Common myeloid progenitor, CD34-positive (primary cell): ENCODE measurements at regions not wholly inside any gene's neighbourhood (a gene's known extent, or its start where the extent isn't known, plus 50 kb on each side); places are given as distances from the start of the nearest gene placed in this dataset.

Experiments used
- CTCF ChIA-PET: fragments of 350-600 bp; sonication (Branson Sonifier 250); formaldehyde crosslinking; loops from one replicate; lab custom pipeline; 2021; ENCODE audit warnings: antibody characterized with exemption; lab: Charles Lee
- POLR2A ChIA-PET: fragments of 350-600 bp; sonication (Branson Sonifier 250); formaldehyde crosslinking; loops from one replicate; lab custom pipeline; 2021; ENCODE audit warnings: antibody characterized with exemption; lab: Charles Lee
- DNase-seq, 3 donors: peaks; one replicate each; pipeline versions ENCODE4 v3.0.0 to v3.0.0-alpha.2; 2013
- H3K27ac ChIP-seq, 2 experiments: 1 replicate in 1 of 2; 2 replicates in 1 of 2; pipeline ENCODE4 v1.7.0; 2013; ENCODE audit warnings: inconsistent platforms in 2 of 2, low read length in 2 of 2, mild to moderate bottlenecking in 2 of 2, low read depth in 1 of 2, moderate library complexity in 1 of 2; ENCODE audit not compliant: severe bottlenecking in 2 of 2, insufficient read depth in 1 of 2, poor library complexity in 1 of 2
- H3K27me3 ChIP-seq, 5 experiments: replicated peaks in 2 of 5; 1 replicate in 3 of 5; 2 replicates in 2 of 5; pipeline versions ENCODE4 v1.6.1 to v1.7.0; 2013; ENCODE audit warnings: low read length in 4 of 5, mild to moderate bottlenecking in 2 of 5, moderate library complexity in 2 of 5, inconsistent platforms in 1 of 5; ENCODE audit not compliant: insufficient read depth in 5 of 5, control insufficient read depth in 4 of 5
- H3K36me3 ChIP-seq, 4 experiments: 1 replicate in 2 of 4; 2 replicates in 2 of 4; pipeline versions ENCODE4 v1.6.1 to v1.7.0; 2013; ENCODE audit warnings: low read length in 3 of 4, control low read depth in 1 of 4, mild to moderate bottlenecking in 1 of 4; ENCODE audit not compliant: control insufficient read depth in 4 of 4, insufficient read depth in 4 of 4
- H3K4me1 ChIP-seq, 4 experiments: 1 replicate in 3 of 4; 2 replicates in 1 of 4; pipeline versions ENCODE4 v1.6.1 to v1.7.1; 2013; ENCODE audit warnings: low read length in 3 of 4, mild to moderate bottlenecking in 3 of 4, control low read depth in 1 of 4, inconsistent platforms in 1 of 4, moderate library complexity in 1 of 4; ENCODE audit not compliant: control insufficient read depth in 4 of 4, insufficient read depth in 4 of 4; ENCODE audit errors: control extremely low read depth in 1 of 4
- H3K4me3 ChIP-seq, 7 experiments: 1 replicate in 4 of 7; 2 replicates in 3 of 7; pipeline versions ENCODE4 v1.5.1 to v1.7.0; 2013; ENCODE audit warnings: mild to moderate bottlenecking in 7 of 7, low read length in 6 of 7, moderate library complexity in 6 of 7, inconsistent platforms in 2 of 7, low read depth in 2 of 7, control low read depth in 1 of 7; ENCODE audit not compliant: insufficient read depth in 4 of 7, control insufficient read depth in 1 of 7; ENCODE audit errors: extremely low read depth in 1 of 7
- H3K9me3 ChIP-seq, 5 experiments: 1 replicate in 4 of 5; 2 replicates in 1 of 5; pipeline versions ENCODE4 v1.6.1 to v1.7.1; 2013; ENCODE audit warnings: low read length in 4 of 5, mild to moderate bottlenecking in 2 of 5, inconsistent platforms in 1 of 5, low read depth in 1 of 5, moderate library complexity in 1 of 5; ENCODE audit not compliant: control insufficient read depth in 4 of 5, insufficient read depth in 2 of 5; ENCODE audit errors: control extremely low read depth in 1 of 5
- WGBS: methylation state at CpG from one replicate; pipeline ENCODE4 v1.1.5; 2013; ENCODE audit not compliant: insufficient coverage; 5-methylcytosine and 5-hydroxymethylcytosine counted together

DNA sequence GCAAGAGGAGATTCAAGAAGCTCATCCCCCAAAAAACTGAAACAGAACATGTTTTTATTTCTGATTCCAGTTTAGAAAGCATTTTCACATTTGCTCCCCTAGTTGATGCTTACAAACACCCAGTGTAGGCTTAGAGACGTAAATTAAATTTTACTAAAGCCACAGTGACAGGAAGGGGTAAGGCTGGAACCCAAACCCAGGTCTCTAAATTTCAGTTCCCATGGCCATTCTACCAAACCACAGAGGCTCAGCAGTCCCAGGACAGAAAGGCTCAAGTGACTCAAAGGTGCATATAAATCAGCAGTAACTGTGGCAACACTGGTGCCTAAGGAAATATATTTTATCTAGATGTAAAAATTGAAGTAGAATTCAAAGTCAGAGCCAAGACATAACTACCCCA, 128.7 kb downstream of the CEP120 start:
- H3K27ac ChIP-seq, result no peak overlapping the region
- ChIA-PET POLR2A (no interaction called here), CTCF (no interaction called here)
- DNase-seq, result no peak
- H3K9me3 ChIP-seq, result peaks cover 0 to 4% (median 0%) of the 10 kb centered on the region in 5 experiments
- H3K27me3 ChIP-seq, result peaks cover 0 to 4% (median 0%) of the 10 kb centered on the region in 5 experiments
- H3K4me3 ChIP-seq, result no peak overlapping the region
- no peaks in the 10 kb centered on the region for H3K36me3 ChIP-seq
- no peaks in the 10 kb centered on the region for H3K4me1 ChIP-seq
- WGBS, result 70% methylated on average over 1 of the region's 1 CpG

GRCh38 chr5:123289210-123289609, 134.0 kb downstream of the CEP120 start:
- Histone ChIP-seq H3K9me3 (peaks cover 0 to 6% (median 0%) of the 10 kb centered on the region in 5 experiments), H3K36me3 (no peaks in the 10 kb centered on the region), H3K27ac (no peak overlapping the region), H3K27me3 (peaks cover 0 to 38% (median 14%) of the 10 kb centered on the region in 5 experiments), H3K4me3 (no peak overlapping the region), H3K4me1 (no peaks in the 10 kb centered on the region)
- CTCF ChIA-PET, result no interaction called here
- POLR2A ChIA-PET, result no interaction called here
- DNase-seq, result no peak

DNA sequence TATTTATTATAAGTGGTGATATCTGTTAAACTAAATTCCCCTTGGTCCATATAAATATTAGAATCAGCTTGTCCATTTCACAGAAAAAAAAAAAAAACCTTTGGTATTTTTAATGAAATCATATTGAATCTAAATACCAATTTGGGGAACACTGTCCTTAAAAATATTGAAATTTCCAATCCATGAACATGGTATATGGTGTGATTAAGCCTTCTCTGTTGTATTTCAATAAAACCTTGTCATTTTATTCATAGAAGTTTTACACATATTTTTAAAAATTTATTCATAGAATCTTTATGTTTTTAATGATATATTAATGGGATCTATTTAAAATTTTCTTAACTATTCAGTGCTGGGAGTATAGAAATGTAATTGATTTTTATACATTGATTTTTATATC, 135.3 kb downstream of the CEP120 start:
- Histone ChIP-seq H3K36me3 (no peaks in the 10 kb centered on the region), H3K27ac (no peak overlapping the region), H3K4me3 (no peak overlapping the region), H3K27me3 (peaks cover 2 to 43% (median 17%) of the 10 kb centered on the region in 5 experiments), H3K9me3 (peaks cover 0 to 6% (median 0%) of the 10 kb centered on the region in 5 experiments), H3K4me1 (no peaks in the 10 kb centered on the region)
- CTCF ChIA-PET, result interaction anchor here (0.6 kb wide), 1 partner anchor 376 kb away, joined by 3 read pairs; no protein-coding TSS in a partner anchor
- POLR2A ChIA-PET, result no interaction called here
- DNase-seq, result no peak

DNA sequence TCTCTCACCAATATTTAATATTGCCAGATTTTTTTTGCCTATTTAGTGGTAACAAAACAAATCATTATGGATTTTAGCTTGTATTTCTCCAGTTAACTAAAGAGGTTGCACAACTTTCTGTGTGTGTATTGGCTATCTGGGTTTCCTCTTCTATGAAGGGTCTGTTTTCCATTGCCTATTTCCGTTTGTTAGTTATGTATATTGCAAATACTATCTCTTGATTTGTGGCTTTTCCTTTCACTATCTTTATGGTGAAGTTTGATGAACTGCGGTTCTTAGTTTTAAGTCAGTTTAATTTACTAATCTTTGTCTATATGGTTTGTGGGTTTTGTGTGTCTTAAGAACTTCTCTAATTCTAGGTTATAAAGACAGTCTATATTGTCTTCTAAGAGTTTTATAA, 136.3 kb downstream of the CEP120 start:
- no CpG with 5 or more reads among the region's 2 CpGs for WGBS
- no peaks in the 10 kb centered on the region for H3K4me1 ChIP-seq
- peaks cover 2 to 43% (median 17%) of the 10 kb centered on the region in 5 experiments for H3K27me3 ChIP-seq
- ChIA-PET POLR2A (no interaction called here), CTCF (no interaction called here)
- H3K9me3 ChIP-seq, result peaks cover 0 to 6% (median 0%) of the 10 kb centered on the region in 5 experiments
- no peak overlapping the region for H3K4me3 ChIP-seq
- no peak overlapping the region for H3K27ac ChIP-seq
- no peaks in the 10 kb centered on the region for H3K36me3 ChIP-seq
- DNase-seq, result no peak

GRCh38 chr5:123285122-123286023, 137.8 kb downstream of the CEP120 start:
- CTCF ChIA-PET, result no interaction called here
- Histone ChIP-seq H3K27me3 (peaks cover 2 to 42% (median 17%) of the 10 kb centered on the region in 5 experiments), H3K36me3 (no peaks in the 10 kb centered on the region), H3K27ac (no peak overlapping the region), H3K4me3 (no peak overlapping the region), H3K4me1 (no peaks in the 10 kb centered on the region), H3K9me3 (peaks cover 0 to 6% (median 0%) of the 10 kb centered on the region in 5 experiments)
- no peak for DNase-seq
- POLR2A ChIA-PET, result interaction anchor here (0.7 kb wide), 1 partner anchor 293 kb away, joined by 3 read pairs; no protein-coding TSS in a partner anchor
- WGBS, result 9% methylated on average over 19 of the region's 34 CpGs

GRCh38 chr5:123283499-123283898, 139.7 kb downstream of the CEP120 start:
- no CpG with 5 or more reads among the region's 1 CpG for WGBS
- Histone ChIP-seq H3K27ac (no peak overlapping the region), H3K4me1 (no peaks in the 10 kb centered on the region), H3K36me3 (no peaks in the 10 kb centered on the region), H3K9me3 (peaks cover 0 to 6% (median 0%) of the 10 kb centered on the region in 5 experiments), H3K27me3 (peaks cover 2 to 42% (median 17%) of the 10 kb centered on the region in 5 experiments), H3K4me3 (no peak overlapping the region)
- POLR2A ChIA-PET, result no interaction called here
- CTCF ChIA-PET, result no interaction called here
- DNase-seq, result no peak

- Histone ChIP-seq H3K36me3 (no peaks in the 10 kb centered on the region), H3K4me1 (no peaks in the 10 kb centered on the region), H3K4me3 (no peak overlapping the region), H3K27me3 (peaks cover 2 to 42% (median 17%) of the 10 kb centered on the region in 5 experiments), H3K9me3 (peaks cover 0 to 6% (median 0%) of the 10 kb centered on the region in 5 experiments), H3K27ac (no peak overlapping the region)
- DNase-seq, result no peak
- CTCF ChIA-PET, result no interaction called here
- 63% methylated on average over 2 of the region's 7 CpGs for WGBS
- POLR2A ChIA-PET, result no interaction called here
Measured at GRCh38 chr5:123283031-123283430, 140.2 kb downstream of the CEP120 start.
